H9 (cell line): ENCODE measurements at regions not wholly inside any gene's neighbourhood (a gene's known extent, or its start where the extent isn't known, plus 50 kb on each side); places are given as distances from the start of the nearest gene placed in this dataset.

ENCODE experiments used
- DNase-seq: peaks from one replicate; pipeline ENCODE4 v3.0.0-alpha.2; 2017
- H2AFZ ChIP-seq: one replicate; pipeline ENCODE4 v1.6.1; 2013; ENCODE audit warnings: mild to moderate bottlenecking, low read length, control low read depth, moderate library complexity
- H2AK5ac ChIP-seq: 2 replicates; pipeline ENCODE4 v1.6.1; 2013; ENCODE audit warnings: low read length, control low read depth, mixed read lengths; ENCODE audit not compliant: insufficient read length
- H2BK120ac ChIP-seq: one replicate; pipeline ENCODE4 v1.6.1; 2013; ENCODE audit warnings: low read depth, mild to moderate bottlenecking, low read length, control low read depth, inconsistent platforms; ENCODE audit not compliant: poor library complexity, severe bottlenecking
- H2BK12ac ChIP-seq: 2 replicates; pipeline ENCODE4 v1.6.1; 2013; ENCODE audit warnings: low read length, control low read depth, mixed read lengths, low read depth; ENCODE audit not compliant: insufficient read length
- H2BK15ac ChIP-seq: 2 replicates; pipeline ENCODE4 v1.6.1; 2013; ENCODE audit warnings: low read depth, low read length, control low read depth
- H2BK20ac ChIP-seq: one replicate; pipeline ENCODE4 v1.6.1; 2013; ENCODE audit warnings: low read depth, mild to moderate bottlenecking, low read length, control low read depth, inconsistent platforms; ENCODE audit not compliant: poor library complexity, severe bottlenecking
- H2BK5ac ChIP-seq: 2 replicates; pipeline ENCODE4 v1.6.1; 2013; ENCODE audit warnings: low read length, control low read depth, mixed read lengths; ENCODE audit not compliant: insufficient read length
- H3K14ac ChIP-seq: 2 replicates; pipeline ENCODE4 v1.6.1; 2013; ENCODE audit warnings: low read length, control low read depth; ENCODE audit not compliant: insufficient read depth
- H3K18ac ChIP-seq: 2 replicates; pipeline ENCODE4 v1.6.1; 2013; ENCODE audit warnings: low read depth, mild to moderate bottlenecking, mixed read lengths, low read length, control low read depth; ENCODE audit not compliant: insufficient read length
- H3K23ac ChIP-seq: 2 replicates; pipeline ENCODE4 v1.6.1; 2013; ENCODE audit warnings: low read length, control low read depth, mixed read lengths, low read depth; ENCODE audit not compliant: insufficient read length
- H3K23me2 ChIP-seq: 2 replicates; pipeline ENCODE4 v1.6.1; 2013; ENCODE audit warnings: low read depth, mild to moderate bottlenecking, mixed read lengths, low read length, control low read depth; ENCODE audit not compliant: insufficient read length, poor library complexity, severe bottlenecking
- H3K27ac ChIP-seq: 2 replicates; pipeline ENCODE4 v1.5.1; 2013; ENCODE audit warnings: low read length, control low read depth, mixed read lengths, low read depth; ENCODE audit not compliant: insufficient read length
- H3K27me3 ChIP-seq: 2 replicates; pipeline ENCODE4 v1.6.1; 2013; ENCODE audit warnings: low read length, control low read depth, inconsistent platforms; ENCODE audit not compliant: insufficient read depth
- H3K4ac ChIP-seq: 2 replicates; pipeline ENCODE4 v1.6.1; 2013; ENCODE audit warnings: low read depth, mild to moderate bottlenecking, control low read depth, inconsistent platforms, low read length, moderate library complexity
- H3K4me1 ChIP-seq: 2 replicates; pipeline ENCODE4 v1.6.1; 2013; ENCODE audit warnings: low read length, control low read depth, inconsistent platforms; ENCODE audit not compliant: insufficient read depth
- H3K4me2 ChIP-seq: 2 replicates; pipeline ENCODE4 v1.6.1; 2013; ENCODE audit warnings: low read length, control low read depth, mixed read lengths; ENCODE audit not compliant: insufficient read length, insufficient read depth
- H3K56ac ChIP-seq: 2 replicates; pipeline ENCODE4 v1.6.1; 2013; ENCODE audit warnings: low read depth, mild to moderate bottlenecking, mixed read lengths, low read length, control low read depth; ENCODE audit not compliant: insufficient read length
- H3K79me1 ChIP-seq: 2 replicates; pipeline ENCODE4 v1.6.1; 2013; ENCODE audit warnings: low read depth, mild to moderate bottlenecking, moderate library complexity, low read length, control low read depth, inconsistent platforms; ENCODE audit not compliant: insufficient read depth, poor library complexity, severe bottlenecking
- H3K79me2 ChIP-seq: 2 replicates; pipeline ENCODE4 v1.6.1; 2013; ENCODE audit warnings: low read length, control low read depth, inconsistent platforms; ENCODE audit not compliant: insufficient read depth
- H3K9ac ChIP-seq: 2 replicates; pipeline ENCODE4 v1.6.1; 2013; ENCODE audit warnings: low read length, control low read depth, mixed read lengths; ENCODE audit not compliant: insufficient read length; ENCODE audit errors: extremely low read depth
- H3K9me3 ChIP-seq: one replicate; pipeline ENCODE4 v1.6.1; 2013; ENCODE audit warnings: low read depth, low read length, inconsistent platforms; ENCODE audit not compliant: control insufficient read depth
- H3T11ph ChIP-seq: one replicate; pipeline ENCODE4 v1.6.1; 2013; ENCODE audit warnings: mild to moderate bottlenecking, low read length, control low read depth, inconsistent platforms
- H4K20me1 ChIP-seq: one replicate; pipeline ENCODE4 v1.6.1; 2013; ENCODE audit not compliant: control insufficient read depth, insufficient read length, insufficient read depth
- H4K5ac ChIP-seq: 2 replicates; pipeline ENCODE4 v1.6.1; 2013; ENCODE audit warnings: low read depth, mild to moderate bottlenecking, mixed read lengths, low read length, control low read depth; ENCODE audit not compliant: insufficient read length
- H4K8ac ChIP-seq: replicated peaks from 2 replicates; pipeline ENCODE4 v1.6.1; 2013; ENCODE audit warnings: low read length, control low read depth, mixed read lengths, low read depth; ENCODE audit not compliant: insufficient read length
- H4K91ac ChIP-seq: 2 replicates; pipeline ENCODE4 v1.6.1; 2013; ENCODE audit warnings: low read depth, mild to moderate bottlenecking, moderate library complexity, mixed read lengths, low read length, control low read depth; ENCODE audit not compliant: insufficient read length
- H3K27ac Mint-ChIP-seq, 3 experiments: 2 replicates in 2 of 3; 3 replicates in 1 of 3; pipeline ENCODE4 v1.8.0; 2020 to 2021; ENCODE audit warnings: mixed read lengths in 3 of 3, mild to moderate bottlenecking in 1 of 3, moderate library complexity in 1 of 3
- H3K27me3 Mint-ChIP-seq: 2 replicates; pipeline ENCODE4 v1.8.0; 2021; ENCODE audit warnings: low read depth, mild to moderate bottlenecking, moderate library complexity, mixed read lengths
- H3K36me3 Mint-ChIP-seq, 3 experiments: 2 replicates in 2 of 3; 3 replicates in 1 of 3; pipeline ENCODE4 v1.8.0; 2020 to 2021; ENCODE audit warnings: low read depth in 3 of 3, mixed read lengths in 3 of 3; ENCODE audit not compliant: insufficient read depth in 1 of 3
- H3K4me1 Mint-ChIP-seq, 2 experiments: 2 replicates each; pipeline ENCODE4 v1.8.0; 2020; ENCODE audit warnings: mixed read lengths in 2 of 2
- H3K4me3 Mint-ChIP-seq, 2 experiments: 2 replicates in 1 of 2; 3 replicates in 1 of 2; pipeline ENCODE4 v1.8.0; 2020 to 2021; ENCODE audit warnings: mild to moderate bottlenecking in 2 of 2, mixed read lengths in 2 of 2, moderate library complexity in 1 of 2
- H3K9me3 Mint-ChIP-seq, 2 experiments: 2 replicates in 1 of 2; 3 replicates in 1 of 2; pipeline ENCODE4 v1.8.0; 2020; ENCODE audit warnings: mild to moderate bottlenecking in 2 of 2, mixed read lengths in 2 of 2, moderate library complexity in 1 of 2
- WGBS: extraction: QIAGEN DNeasy Blood & Tissue Kit; methylation state at CpG from one replicate; pipeline ENCODE4 v1.1.7; 2013; ENCODE audit warnings: missing lambda C conversion rate, low lambda C conversion rate, mixed read lengths; ENCODE audit not compliant: insufficient read length; ENCODE audit errors: extremely low coverage; 5-methylcytosine and 5-hydroxymethylcytosine counted together
- TF ChIP-seq, protein P1 (sequence below): fragments of 200-600 bp; sonication (generic); conservative IDR thresholded peaks from 3 replicates; pipeline ENCODE4 v1.8.0; 2021; ENCODE audit warnings: antibody characterized with exemption, mild to moderate bottlenecking

DNA sequence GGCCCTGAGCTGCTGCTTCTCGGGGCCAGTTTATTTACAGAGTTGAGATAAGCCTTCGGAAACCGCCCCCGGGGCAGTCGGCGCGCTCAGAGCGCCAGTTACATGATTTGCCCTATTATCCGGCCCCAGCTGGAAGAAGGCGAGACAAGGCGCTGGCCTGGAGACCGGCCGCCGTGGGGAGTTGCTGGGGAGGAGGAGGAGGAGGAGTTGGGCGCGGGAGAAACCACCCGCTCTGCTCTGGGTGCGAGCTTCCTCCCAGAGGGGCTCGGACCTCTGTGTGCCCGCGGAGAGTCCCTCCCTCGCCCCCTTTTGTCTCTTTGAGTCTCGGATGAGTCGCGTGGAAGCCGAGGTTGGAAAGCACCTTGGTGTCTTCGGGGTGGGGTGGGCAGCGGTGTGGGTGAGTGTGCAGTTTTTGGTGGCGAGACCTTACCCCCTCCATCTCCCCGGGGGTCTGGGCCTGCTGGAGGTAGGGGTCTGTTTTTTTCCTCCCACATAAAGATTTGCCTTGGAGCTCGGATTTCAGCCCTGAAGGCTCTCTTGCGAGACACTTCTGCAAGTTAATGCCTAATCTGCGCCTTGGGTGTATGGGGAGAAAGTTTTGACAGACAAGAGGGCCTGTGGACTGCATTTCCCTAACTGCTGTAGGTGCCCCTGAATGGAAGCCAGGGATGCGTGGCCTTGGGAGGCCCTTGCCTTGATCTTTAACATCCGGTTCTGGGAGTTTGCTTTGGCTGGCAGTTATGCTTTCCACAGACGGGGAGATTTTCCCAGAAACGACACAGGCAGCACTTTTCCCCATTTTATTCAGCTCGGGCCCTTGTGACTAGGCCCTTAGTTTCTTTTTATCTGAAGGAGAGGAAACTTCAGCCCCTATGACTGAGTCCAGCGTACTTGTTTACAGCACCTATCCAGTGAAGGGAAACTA, 80.0 kb downstream of the NDUFS5 start:
- H3K4me1 ChIP-seq = peaks cover 8% of the 10 kb centered on the region; the same call in 1 of the 2 replicates
- H3K18ac ChIP-seq = peak overlapping the region; percentile 77
- Mint-ChIP-seq H3K36me3 (no peaks in the 10 kb centered on the region), H3K27ac (peak overlapping the region; percentile 85 to 97 (median 86); a peak in 6 of 7 replicates), H3K27me3 (no peaks in the 10 kb centered on the region), H3K4me3 (no peak overlapping the region), H3K4me1 (peaks cover 29 to 37% of the 10 kb centered on the region in 2 experiments), H3K9me3 (no peaks in the 10 kb centered on the region)
- H4K20me1 ChIP-seq = no peaks in the 10 kb centered on the region
- H3K14ac ChIP-seq = peak overlapping the region; percentile 97
- H2BK12ac ChIP-seq = peak overlapping the region; percentile 16
- H3K4ac ChIP-seq = no peak overlapping the region
- no peak overlapping the region; the same call in 1 of the 2 replicates for H2BK15ac ChIP-seq
- no peak overlapping the region for H2AK5ac ChIP-seq
- peak; percentile 40 for DNase-seq
- peaks cover 32% of the 10 kb centered on the region; the same call in 1 of the 2 replicates for H3K79me2 ChIP-seq
- no peaks in the 10 kb centered on the region for H3K79me1 ChIP-seq
- peak overlapping the region; percentile 65 for H3K27ac ChIP-seq
- H3K9ac ChIP-seq = peak overlapping the region; percentile 70
- H3K27me3 ChIP-seq = no peaks in the 10 kb centered on the region
- no peak overlapping the region for H3K23ac ChIP-seq
- no peak overlapping the region for H4K8ac ChIP-seq
- peak overlapping the region; percentile 8 for H2BK120ac ChIP-seq
- TF ChIP-seq, protein P1, sequence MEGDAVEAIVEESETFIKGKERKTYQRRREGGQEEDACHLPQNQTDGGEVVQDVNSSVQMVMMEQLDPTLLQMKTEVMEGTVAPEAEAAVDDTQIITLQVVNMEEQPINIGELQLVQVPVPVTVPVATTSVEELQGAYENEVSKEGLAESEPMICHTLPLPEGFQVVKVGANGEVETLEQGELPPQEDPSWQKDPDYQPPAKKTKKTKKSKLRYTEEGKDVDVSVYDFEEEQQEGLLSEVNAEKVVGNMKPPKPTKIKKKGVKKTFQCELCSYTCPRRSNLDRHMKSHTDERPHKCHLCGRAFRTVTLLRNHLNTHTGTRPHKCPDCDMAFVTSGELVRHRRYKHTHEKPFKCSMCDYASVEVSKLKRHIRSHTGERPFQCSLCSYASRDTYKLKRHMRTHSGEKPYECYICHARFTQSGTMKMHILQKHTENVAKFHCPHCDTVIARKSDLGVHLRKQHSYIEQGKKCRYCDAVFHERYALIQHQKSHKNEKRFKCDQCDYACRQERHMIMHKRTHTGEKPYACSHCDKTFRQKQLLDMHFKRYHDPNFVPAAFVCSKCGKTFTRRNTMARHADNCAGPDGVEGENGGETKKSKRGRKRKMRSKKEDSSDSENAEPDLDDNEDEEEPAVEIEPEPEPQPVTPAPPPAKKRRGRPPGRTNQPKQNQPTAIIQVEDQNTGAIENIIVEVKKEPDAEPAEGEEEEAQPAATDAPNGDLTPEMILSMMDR = no peak
- H2BK5ac ChIP-seq = no peak overlapping the region
- WGBS = no CpG with 5 or more reads among the region's 39 CpGs
- no peak overlapping the region for H2AFZ ChIP-seq
- H4K91ac ChIP-seq = no peak overlapping the region
- no peak overlapping the region for H3T11ph ChIP-seq
- peak overlapping the region; percentile 92 for H3K4me2 ChIP-seq
- H3K9me3 ChIP-seq = no peaks in the 10 kb centered on the region
- H4K5ac ChIP-seq = no peak overlapping the region
- H3K23me2 ChIP-seq = peaks cover 19% of the 10 kb centered on the region
- no peak overlapping the region for H2BK20ac ChIP-seq
- H3K56ac ChIP-seq = no peak overlapping the region
